ENCODE measurements at regions not wholly inside any gene's neighbourhood (a gene's known extent, or its start where the extent isn't known, plus 50 kb on each side); places are given as distances from the start of the nearest gene placed in this dataset.

DNA sequence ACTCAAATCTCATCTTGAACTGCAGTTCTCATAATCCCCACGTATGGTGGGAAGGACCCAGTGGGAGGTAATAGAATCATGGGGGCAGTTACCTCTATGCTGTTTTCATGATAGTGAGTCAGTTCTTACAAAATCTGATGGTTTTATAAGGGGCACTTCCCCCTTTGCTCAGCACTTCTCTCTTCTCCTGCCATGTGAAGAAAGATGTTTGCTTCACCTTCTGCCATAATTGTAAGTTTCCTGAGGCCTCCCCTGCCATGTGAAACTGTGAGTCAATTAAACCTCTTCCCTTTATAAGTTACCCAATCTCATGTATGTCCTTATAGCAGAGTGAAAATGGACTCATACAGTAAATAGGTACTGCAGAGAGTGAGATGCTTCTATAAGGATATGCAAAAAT is 1050.6 kb upstream of the GRIA3 start:
- TF ChIP-seq EGR1 (IDR thresholded peaks at IDR 0.05) = no peak
- TF ChIP-seq EP300 (IDR thresholded peaks at IDR 0.05; ENCODE audit: borderline replicate concordance) = no peak
- TF ChIP-seq USF1 (IDR thresholded peaks at IDR 0.05) = no peak
- TF ChIP-seq NFIC (IDR thresholded peaks at IDR 0.05) = no peak
- TF ChIP-seq TCF12 (IDR thresholded peaks at IDR 0.05; ENCODE audit: low read depth) = no peak
- no peak for TF ChIP-seq REST (IDR thresholded peaks at IDR 0.05; ENCODE audit: low read depth)
- no peak for TF ChIP-seq TAF1 (IDR thresholded peaks at IDR 0.05; ENCODE audit: low read depth)
- TF ChIP-seq CEBPB (IDR thresholded peaks at IDR 0.05) = no peak
- TF ChIP-seq RAD21 (IDR thresholded peaks at IDR 0.05; ENCODE audit: low read depth) = no peak
- no peak for TF ChIP-seq YY1 (IDR thresholded peaks at IDR 0.05; ENCODE audit: low read depth)
- TF ChIP-seq, protein P1, sequence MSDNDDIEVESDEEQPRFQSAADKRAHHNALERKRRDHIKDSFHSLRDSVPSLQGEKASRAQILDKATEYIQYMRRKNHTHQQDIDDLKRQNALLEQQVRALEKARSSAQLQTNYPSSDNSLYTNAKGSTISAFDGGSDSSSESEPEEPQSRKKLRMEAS (IDR thresholded peaks at IDR 0.05) = no peak
